Activated CD8-positive, alpha-beta T cell treated with anti-CD3 and anti-CD28 coated beads for 36 hours (primary cell): ENCODE measurements at regions not wholly inside any gene's neighbourhood (a gene's known extent, or its start where the extent isn't known, plus 50 kb on each side); places are given as distances from the start of the nearest gene placed in this dataset.

ENCODE experiments used
- ATAC-seq: fragments of 200-7000 bp; cut with Tn5 transposase; one replicate; pipeline ENCODE4 v1.10.0; 2021; ENCODE audit warnings: mild to moderate bottlenecking, moderate library complexity
- CTCF ChIA-PET: fragments of 350-600 bp; sonication (Branson Sonifier 250); formaldehyde crosslinking; loops from one replicate; lab custom pipeline; 2021; ENCODE audit warnings: antibody characterized with exemption; lab: Charles Lee
- POLR2A ChIA-PET: fragments of 350-600 bp; sonication (Branson Sonifier 250); formaldehyde crosslinking; loops from one replicate; lab custom pipeline; 2021; ENCODE audit warnings: antibody characterized with exemption; lab: Charles Lee
- DNase-seq: peaks from one replicate; pipeline ENCODE4 v3.0.0-alpha.2; 2020
- H3K27ac Mint-ChIP-seq: one replicate; pipeline ENCODE4 v1.8.0; 2021; ENCODE audit warnings: mild to moderate bottlenecking, mixed read lengths
- H3K27me3 Mint-ChIP-seq: one replicate; pipeline ENCODE4 v1.8.0; 2021; ENCODE audit warnings: mixed read lengths
- H3K36me3 Mint-ChIP-seq: one replicate; pipeline ENCODE4 v1.8.0; 2021; ENCODE audit warnings: low read depth, mixed read lengths
- H3K4me1 Mint-ChIP-seq: one replicate; pipeline ENCODE4 v1.8.0; 2021; ENCODE audit warnings: low read depth, mixed read lengths
- H3K4me3 Mint-ChIP-seq: one replicate; pipeline ENCODE4 v1.8.0; 2021; ENCODE audit warnings: mild to moderate bottlenecking, moderate library complexity, mixed read lengths
- H3K9me3 Mint-ChIP-seq: one replicate; pipeline ENCODE4 v1.8.0; 2021; ENCODE audit warnings: mixed read lengths
- intact Hi-C: fragments of 100-400 bp; cut with micrococcal nuclease; formaldehyde crosslinking; loops from one replicate; pipeline ENCODE4 v1.10.0; 2022
- TF ChIP-seq, protein P1 (sequence below): fragments of 200-600 bp; IDR thresholded peaks from one replicate; pipeline ENCODE4 v1.8.0; 2022; ENCODE audit warnings: antibody characterized with exemption, mild to moderate bottlenecking

DNA sequence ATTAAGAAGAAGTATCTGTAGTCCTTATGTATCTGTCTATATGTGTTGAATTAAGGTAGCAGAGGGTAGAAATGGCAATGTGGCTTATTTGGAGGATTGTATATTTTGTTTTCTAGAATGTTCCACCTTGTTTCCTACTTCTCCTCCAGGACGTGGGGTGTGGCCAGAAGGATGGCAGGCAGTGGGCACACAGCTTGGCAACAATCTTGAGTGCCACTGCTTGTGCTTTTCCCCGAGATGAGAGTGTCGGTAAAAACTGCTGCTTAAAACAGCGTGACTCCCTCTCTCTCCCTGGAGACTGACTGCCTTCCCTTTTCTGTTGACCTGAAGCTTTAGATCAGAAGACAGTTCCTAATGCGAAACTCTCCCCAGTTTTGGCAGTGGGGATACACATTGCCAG is 61.2 kb downstream of the FAT3 start:
- Mint-ChIP-seq H3K27me3 (no peaks in the 10 kb centered on the region), H3K4me1 (no peaks in the 10 kb centered on the region), H3K9me3 (no peaks in the 10 kb centered on the region), H3K27ac (no peak overlapping the region), H3K36me3 (no peaks in the 10 kb centered on the region), H3K4me3 (no peak overlapping the region)
- DNase-seq (no peak), ATAC-seq (no peak)
- TF ChIP-seq, protein P1, sequence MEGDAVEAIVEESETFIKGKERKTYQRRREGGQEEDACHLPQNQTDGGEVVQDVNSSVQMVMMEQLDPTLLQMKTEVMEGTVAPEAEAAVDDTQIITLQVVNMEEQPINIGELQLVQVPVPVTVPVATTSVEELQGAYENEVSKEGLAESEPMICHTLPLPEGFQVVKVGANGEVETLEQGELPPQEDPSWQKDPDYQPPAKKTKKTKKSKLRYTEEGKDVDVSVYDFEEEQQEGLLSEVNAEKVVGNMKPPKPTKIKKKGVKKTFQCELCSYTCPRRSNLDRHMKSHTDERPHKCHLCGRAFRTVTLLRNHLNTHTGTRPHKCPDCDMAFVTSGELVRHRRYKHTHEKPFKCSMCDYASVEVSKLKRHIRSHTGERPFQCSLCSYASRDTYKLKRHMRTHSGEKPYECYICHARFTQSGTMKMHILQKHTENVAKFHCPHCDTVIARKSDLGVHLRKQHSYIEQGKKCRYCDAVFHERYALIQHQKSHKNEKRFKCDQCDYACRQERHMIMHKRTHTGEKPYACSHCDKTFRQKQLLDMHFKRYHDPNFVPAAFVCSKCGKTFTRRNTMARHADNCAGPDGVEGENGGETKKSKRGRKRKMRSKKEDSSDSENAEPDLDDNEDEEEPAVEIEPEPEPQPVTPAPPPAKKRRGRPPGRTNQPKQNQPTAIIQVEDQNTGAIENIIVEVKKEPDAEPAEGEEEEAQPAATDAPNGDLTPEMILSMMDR: no peak
- ChIA-PET POLR2A (no interaction called here), CTCF (no interaction called here)
- intact Hi-C loops: no loop called here

DNA sequence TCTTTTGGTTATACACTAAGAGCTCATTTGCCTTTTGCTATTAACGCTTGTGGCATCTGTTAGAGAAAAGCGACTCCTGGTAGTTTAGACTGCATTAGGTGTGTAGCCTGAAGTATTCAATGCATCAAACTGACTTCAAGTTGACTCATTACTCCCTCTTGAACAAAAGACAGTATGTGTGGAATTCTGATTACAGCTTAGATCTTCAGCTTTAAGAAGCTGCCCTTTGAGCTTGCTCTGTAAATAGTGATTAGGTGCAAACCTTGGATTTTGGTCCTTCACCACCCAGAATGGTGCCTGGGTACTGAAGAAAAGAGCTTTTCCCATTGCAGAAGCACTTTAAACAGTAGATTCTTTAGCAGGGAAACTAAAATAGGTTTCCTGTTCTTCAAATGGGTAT is 62.1 kb downstream of the FAT3 start:
- H3K9me3 Mint-ChIP-seq: no peaks in the 10 kb centered on the region
- H3K27ac Mint-ChIP-seq: no peak overlapping the region
- DNase-seq: no peak
- no peaks in the 10 kb centered on the region for H3K4me1 Mint-ChIP-seq
- no peak for ATAC-seq
- TF ChIP-seq, protein P1: no peak
- no peaks in the 10 kb centered on the region for H3K27me3 Mint-ChIP-seq
- POLR2A ChIA-PET: no interaction called here
- H3K4me3 Mint-ChIP-seq: no peak overlapping the region
- intact Hi-C loops: no loop called here
- CTCF ChIA-PET: interaction anchor here (0.6 to 1.2 kb wide), 3 partner anchors 9 to 61 kb away, joined by 3 to 4 read pairs (median 3); no protein-coding TSS in a partner anchor
- H3K36me3 Mint-ChIP-seq: no peaks in the 10 kb centered on the region

DNA sequence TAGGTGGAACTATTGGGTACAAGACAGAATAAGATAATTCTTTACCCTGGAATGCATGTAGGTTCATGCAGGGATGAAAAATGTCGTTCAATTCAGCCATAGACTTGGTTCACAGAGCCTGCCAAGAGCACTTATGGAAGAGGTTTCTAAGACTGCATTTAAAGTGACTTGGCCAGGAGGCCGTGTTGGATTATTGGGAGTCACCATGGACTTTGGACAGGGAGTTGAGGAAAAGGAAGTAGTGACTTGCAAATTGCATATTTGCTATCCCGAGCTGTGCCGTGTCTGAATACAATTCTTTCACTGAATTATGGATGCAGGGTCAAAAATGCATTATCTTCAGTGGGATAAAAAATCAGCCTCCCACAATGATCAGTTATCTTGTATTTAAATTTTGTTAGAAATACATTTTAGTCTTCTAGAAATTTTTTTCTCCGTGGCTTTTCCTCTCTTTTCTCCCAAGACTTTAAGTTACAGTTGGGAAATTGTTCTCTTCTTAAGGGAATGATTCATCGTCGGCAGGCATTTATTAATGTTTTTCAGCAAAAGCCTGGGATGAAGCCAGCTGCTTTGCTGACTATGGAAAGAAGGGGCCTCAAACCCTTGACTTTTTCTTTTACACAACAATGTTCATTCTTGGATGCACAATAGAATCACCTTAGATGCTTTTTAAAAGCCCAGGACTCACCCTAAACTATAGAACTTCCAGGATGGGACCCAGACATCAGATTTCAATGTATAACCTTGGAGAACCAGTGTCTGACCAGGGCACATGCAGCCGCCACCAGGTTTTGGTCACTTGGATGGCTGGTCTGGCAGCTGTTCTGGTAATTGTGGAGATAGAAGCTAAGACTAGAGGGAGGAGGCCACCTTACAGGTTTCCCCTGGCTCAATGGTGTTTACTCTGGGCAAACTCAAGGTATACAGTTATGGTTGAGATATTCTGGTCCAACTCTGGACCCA is 70.8 kb downstream of the FAT3 start:
- no peaks in the 10 kb centered on the region for H3K36me3 Mint-ChIP-seq
- no peak overlapping the region for H3K27ac Mint-ChIP-seq
- intact Hi-C loops: no loop called here
- no peaks in the 10 kb centered on the region for H3K27me3 Mint-ChIP-seq
- ChIA-PET POLR2A (no interaction called here), CTCF (no interaction called here)
- ATAC-seq (no peak), DNase-seq (no peak)
- H3K4me3 Mint-ChIP-seq: no peak overlapping the region
- TF ChIP-seq, protein P1: no peak
- H3K4me1 Mint-ChIP-seq: no peaks in the 10 kb centered on the region
- no peaks in the 10 kb centered on the region for H3K9me3 Mint-ChIP-seq

DNA sequence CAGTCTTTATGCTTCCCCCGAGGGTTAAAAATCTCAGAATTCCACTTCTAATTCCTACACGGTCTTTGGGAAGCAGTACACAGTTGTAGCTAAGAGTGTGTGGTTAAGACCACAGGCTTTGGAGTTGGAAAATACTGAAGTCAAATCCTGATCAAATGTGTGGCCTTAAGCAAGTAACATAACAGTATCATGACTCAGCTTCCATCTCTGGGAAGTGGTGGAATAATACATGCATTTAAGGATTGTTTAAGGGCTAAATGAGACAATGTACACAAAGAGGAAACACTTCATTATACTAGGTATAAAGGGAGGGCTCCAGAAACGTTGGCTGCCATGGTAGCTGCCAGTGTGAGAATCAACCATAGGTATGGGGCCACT is 71.5 kb downstream of the FAT3 start:
- Mint-ChIP-seq H3K27me3 (no peaks in the 10 kb centered on the region), H3K36me3 (no peaks in the 10 kb centered on the region), H3K4me1 (no peaks in the 10 kb centered on the region), H3K9me3 (no peaks in the 10 kb centered on the region), H3K27ac (no peak overlapping the region), H3K4me3 (no peak overlapping the region)
- intact Hi-C loops: no loop called here
- ChIA-PET POLR2A (no interaction called here), CTCF (no interaction called here)
- DNase-seq: no peak
- TF ChIP-seq, protein P1: no peak
- no peak for ATAC-seq
